Vagina (tissue), 2 donors: ENCODE measurements at regions not wholly inside any gene's neighbourhood (a gene's known extent, or its start where the extent isn't known, plus 50 kb on each side); places are given as distances from the start of the nearest gene placed in this dataset.

Source experiments
- POLR2A ChIP-seq, 2 donors: fragments of 450-650 bp; IDR thresholded peaks; one replicate each; pipeline ENCODE4 v1.6.1; 2017; ENCODE audit warnings: antibody characterized with exemption in 2 of 2, mild to moderate bottlenecking in 2 of 2, moderate library complexity in 2 of 2
- TF ChIP-seq, protein P1 (sequence below), 3 experiments: fragments of 450-650 bp in 2 of 3; fragments of 200-600 bp in 1 of 3; sonication (generic) in 1 of 3; IDR thresholded peaks; one replicate each; pipeline ENCODE4 v1.5.1; 2017 to 2019; ENCODE audit warnings: antibody characterized with exemption in 3 of 3, mild to moderate bottlenecking in 2 of 3, moderate library complexity in 2 of 3

DNA sequence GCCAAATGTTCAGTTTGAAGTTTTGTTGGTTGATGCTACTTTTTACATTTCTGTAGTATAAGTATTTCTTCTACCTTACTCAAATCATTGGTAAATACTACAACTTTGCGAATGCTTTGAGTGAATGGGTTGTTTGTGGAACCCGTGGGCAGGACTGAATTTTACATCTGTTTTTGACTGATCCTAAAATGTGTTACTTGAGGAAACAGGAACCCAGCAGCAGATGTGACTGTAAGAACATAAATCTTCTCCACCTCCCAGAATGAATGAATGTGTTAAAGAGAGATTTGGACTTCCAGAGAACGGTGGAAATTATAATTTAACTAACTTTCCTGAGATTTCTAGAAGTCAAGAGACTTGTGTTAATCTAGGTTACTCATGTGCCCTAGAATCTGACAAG lies 728.5 kb upstream of the MARCKS start:
- TF ChIP-seq, protein P1, sequence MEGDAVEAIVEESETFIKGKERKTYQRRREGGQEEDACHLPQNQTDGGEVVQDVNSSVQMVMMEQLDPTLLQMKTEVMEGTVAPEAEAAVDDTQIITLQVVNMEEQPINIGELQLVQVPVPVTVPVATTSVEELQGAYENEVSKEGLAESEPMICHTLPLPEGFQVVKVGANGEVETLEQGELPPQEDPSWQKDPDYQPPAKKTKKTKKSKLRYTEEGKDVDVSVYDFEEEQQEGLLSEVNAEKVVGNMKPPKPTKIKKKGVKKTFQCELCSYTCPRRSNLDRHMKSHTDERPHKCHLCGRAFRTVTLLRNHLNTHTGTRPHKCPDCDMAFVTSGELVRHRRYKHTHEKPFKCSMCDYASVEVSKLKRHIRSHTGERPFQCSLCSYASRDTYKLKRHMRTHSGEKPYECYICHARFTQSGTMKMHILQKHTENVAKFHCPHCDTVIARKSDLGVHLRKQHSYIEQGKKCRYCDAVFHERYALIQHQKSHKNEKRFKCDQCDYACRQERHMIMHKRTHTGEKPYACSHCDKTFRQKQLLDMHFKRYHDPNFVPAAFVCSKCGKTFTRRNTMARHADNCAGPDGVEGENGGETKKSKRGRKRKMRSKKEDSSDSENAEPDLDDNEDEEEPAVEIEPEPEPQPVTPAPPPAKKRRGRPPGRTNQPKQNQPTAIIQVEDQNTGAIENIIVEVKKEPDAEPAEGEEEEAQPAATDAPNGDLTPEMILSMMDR (IDR thresholded peaks at IDR 0.05) = no peak
- TF ChIP-seq POLR2A (IDR thresholded peaks at IDR 0.05) = no peak
